GM19025 (cell line): ENCODE measurements at regions not wholly inside any gene's neighbourhood (a gene's known extent, or its start where the extent isn't known, plus 50 kb on each side); places are given as distances from the start of the nearest gene placed in this dataset.
"Not testable (repeated sequence)": the region's sequence is repeated elsewhere in the genome, so short reads cannot be mapped to it uniquely, and the experiment has no call there.

Experiments used
- ATAC-seq: cut with Tn5 transposase; IDR thresholded peaks from one replicate; pipeline ENCODE4 v1.9.1; 2021; ENCODE audit warnings: mild to moderate bottlenecking, low read depth, moderate library complexity; ENCODE audit not compliant: unreplicated experiment

DNA sequence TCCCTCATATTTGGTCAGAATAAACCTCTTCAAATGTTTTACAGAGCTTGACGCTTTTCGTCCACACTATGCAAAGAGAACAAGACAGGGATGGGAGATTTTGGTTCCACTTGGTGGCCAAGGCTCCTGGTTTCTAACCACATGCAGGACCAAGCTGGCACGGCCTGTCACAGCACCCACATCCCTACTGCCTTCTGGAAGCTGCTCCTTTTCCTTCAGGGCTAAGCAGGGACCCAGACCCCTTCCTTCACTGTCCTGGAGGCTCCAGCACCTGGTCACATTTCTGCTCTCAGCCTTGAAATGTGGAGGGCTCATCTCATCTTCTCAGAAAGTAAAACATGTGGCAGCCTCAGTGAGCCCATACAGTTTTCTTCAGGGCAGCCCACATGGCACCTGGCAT, 50.4 kb upstream of the ARHGEF7 start:
- ATAC-seq = no peak

DNA sequence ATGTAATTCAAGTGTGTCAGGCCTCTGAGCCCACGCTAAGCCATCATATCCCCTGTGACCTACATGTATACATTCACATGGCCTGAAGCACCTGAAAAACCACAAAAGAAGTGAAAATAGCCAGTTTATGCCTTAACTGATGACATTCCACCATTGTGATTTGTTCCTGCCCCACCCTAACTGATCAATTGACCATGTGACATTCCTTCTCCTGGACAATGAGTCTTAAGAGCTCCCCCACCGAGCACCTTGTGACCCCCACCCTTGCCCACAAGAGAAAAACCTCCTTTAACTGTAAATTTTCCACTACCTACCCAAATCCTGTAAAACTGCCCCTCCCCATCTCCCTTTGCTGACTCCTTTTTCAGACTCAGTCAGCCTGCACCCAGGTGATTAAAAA, 52.1 kb upstream of the ARHGEF7 start:
- ATAC-seq = no peak

DNA sequence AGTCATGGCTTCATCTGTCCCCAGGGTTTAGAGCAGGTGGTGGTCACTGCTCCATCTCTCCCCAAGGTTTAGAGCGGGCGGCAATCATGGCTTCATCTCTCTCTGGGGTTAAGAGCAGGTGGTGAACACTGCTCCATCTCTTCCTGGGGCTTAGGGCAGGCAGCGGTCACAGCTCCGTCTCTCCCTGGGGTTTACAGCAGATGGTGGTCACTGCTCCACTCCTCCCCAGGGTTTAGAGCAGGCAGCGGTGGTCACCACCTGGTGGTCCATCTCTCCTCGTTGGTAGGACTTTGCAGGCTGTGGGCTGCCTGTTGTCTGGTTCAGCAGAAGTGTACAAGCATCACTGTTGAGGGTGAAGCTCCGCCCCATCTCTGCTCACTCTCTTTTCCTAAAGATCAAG, 52.8 kb upstream of the ARHGEF7 start:
- ATAC-seq = no peak

DNA sequence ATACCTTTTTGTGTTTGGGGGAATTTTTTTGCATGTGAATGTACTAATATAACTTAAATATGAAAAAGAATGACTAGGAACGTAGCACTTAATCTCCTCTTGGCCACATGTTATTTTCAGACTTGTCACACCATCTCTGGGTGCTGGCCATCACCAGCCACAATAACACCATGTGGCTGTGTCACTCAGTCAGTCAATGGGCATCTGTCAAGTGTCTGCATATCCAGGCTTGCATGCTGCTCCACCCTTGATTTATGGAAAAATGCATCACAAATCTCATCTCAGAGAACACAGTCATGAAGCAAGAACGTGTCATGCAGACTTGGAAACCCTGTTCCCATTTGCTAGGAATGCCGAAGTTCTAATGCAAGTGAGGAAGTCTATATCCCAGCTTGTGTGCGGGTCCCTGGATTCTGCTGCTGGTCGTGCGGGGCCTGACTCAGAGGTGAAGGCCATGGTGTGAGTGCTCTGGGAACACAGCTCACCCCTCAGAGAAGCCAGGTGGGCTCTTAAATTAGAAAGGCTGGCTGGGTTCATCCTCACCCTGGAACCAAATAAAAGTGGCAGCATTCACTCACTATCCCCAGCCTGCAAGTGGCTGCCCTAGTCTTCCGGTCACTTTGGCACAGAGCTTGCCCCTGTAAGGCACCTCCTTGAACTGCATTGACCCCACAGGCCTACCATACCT, 53.6 kb upstream of the ARHGEF7 start:
- no peak for ATAC-seq

DNA sequence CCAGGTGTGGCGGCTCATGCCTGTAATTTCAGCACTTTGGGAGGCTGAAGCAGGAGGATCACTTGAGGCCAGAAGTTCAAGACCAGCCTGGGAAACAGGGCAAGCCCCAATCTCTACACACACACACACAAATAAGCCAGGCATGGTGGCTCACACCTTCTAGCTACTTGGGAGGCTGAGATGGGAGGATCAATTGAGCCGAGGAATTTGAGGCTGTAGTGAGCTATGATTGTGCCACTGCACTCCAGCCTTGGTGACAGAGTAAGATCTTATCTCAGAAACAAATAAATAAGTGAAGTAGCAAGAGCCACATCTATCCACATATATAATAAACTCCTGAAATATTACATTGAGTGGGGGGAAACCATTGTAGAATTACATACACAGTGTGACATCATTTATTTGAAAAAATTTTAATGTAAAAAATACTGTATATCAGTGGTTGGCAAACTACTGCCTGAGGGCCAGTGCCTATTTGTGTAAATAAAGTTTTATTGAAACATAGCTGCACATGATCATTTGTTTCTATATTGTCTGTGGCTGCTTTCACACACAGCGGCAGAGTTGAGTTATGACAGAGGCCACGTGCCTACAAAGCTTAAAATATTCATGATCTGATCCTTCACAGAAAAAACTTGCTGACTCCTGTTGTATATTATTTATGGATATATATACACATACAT, 54.7 kb upstream of the ARHGEF7 start:
- no peak for ATAC-seq

DNA sequence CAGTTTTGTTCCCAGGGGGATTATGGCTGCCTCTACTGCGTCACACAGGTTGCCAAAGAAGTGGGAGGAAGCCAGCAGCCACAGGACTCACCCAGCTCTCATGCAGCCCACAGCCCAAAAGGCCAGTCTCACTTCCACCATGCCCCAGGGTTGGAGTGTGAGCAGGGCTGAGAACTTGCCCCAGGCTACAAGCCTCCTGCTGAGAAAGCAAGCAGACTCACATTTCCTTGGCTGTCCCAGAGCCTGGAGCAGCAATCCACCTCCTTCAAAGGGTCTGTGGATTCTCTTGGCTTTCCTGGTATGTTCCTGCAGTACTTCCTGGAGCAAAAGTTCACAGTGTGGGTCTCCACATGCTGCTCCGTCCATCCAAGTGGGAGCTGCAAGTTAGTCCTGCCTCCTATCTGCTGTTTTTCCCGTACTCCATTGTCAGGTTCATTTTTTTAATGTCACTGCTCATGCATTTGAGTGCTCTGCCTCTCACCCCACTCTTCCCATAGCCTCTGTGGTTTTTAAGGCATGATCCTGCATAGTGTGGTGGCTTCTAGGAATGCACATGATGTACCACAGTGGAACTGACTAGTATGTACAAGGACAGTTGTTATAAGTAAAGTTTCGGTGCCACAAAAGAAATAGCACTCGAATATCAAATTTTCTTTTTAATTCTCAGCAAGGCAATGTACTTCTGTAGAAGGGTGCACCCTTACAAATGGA, 56.2 kb upstream of the ARHGEF7 start:
- ATAC-seq = no peak

DNA sequence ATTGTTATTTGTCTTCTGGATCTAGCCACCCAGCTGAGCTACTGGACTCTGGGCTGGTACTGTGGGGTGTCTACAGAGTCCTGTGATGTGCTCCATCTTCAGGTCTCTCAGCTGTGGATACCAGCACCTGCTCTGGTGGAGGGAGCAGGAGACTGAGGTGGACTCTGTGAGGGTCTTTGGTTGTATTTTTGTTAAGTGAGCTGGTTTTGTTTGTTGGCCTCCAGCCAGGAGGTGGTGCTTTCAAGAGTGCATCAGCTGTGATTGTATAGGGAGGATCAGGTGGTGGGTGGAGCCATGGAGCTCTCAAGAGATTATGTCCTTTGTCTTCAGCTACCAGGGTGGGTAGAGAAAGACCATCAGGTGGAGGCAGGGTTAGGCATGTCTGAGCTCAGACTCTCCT, 56.8 kb upstream of the ARHGEF7 start:
- ATAC-seq = not testable (repeated sequence)

DNA sequence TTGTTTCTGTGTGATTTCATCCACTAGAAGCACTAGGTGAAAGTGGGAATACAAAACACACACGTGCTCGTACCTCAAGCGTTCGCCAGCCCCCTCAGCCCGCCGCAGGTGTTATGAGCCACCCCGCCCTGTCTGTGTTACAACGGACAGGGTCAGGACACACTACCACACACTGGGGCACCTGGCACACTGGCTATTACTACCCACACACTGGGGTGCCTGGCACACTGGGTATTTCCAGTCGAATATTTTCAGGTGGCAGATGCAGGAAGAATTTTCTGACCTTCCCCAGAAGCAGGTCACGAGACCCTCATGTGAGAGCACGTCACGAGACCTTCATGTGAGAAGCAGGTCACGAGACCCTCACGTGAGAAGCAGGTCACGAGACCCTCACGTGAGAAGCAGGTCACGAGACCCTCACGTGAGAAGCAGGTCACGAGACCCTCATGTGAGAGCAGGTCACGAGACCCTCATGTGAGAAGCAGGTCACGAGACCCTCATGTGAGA, 63.3 kb upstream of the ARHGEF7 start:
- not testable (repeated sequence) for ATAC-seq

DNA sequence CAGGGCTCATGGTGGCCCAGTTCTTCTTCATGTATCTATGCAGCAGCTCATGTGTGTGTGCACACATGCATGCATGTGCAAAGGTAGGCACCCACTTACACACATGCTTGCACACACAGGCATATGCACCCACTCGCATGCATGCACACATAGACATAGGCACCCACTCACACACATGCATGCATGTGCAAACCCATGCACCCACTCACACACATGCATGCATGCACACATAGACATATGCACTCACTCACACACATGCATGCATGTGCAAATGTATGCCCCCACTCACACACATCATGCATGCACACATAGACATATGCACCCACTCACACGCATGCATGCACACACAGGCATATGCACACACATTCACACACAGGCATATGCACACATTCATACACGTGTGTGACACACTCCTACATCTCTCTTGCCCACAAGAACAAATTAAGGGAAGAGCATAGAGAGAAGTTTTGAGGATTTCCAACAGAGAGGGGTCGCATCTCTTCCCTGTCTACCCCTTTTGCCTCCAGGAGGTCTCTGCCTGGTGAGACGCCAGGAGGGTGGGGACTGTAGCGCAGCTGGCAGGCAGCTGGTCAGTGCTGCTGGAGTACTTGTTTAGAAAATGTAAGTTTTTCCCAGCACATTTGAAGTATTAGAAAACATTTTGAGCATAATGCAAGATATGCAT, 63.9 kb upstream of the ARHGEF7 start:
- no peak for ATAC-seq

DNA sequence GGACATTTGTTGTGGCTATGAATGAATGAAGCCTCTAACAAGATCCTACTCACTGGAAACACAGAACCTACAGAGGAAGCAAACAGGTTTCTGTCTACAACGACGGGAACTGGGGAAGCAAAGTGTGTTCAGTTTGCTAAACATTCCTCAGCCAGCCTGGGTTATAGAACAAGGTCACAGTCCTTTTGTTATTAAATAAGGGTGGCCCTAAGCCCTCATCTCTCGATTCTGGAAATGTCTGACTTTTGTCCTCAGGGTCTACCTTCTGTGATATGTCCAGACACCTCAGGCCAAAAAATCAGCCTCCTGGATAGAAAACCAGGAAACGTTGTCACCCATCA, 64.6 kb upstream of the ARHGEF7 start:
- no peak for ATAC-seq

DNA sequence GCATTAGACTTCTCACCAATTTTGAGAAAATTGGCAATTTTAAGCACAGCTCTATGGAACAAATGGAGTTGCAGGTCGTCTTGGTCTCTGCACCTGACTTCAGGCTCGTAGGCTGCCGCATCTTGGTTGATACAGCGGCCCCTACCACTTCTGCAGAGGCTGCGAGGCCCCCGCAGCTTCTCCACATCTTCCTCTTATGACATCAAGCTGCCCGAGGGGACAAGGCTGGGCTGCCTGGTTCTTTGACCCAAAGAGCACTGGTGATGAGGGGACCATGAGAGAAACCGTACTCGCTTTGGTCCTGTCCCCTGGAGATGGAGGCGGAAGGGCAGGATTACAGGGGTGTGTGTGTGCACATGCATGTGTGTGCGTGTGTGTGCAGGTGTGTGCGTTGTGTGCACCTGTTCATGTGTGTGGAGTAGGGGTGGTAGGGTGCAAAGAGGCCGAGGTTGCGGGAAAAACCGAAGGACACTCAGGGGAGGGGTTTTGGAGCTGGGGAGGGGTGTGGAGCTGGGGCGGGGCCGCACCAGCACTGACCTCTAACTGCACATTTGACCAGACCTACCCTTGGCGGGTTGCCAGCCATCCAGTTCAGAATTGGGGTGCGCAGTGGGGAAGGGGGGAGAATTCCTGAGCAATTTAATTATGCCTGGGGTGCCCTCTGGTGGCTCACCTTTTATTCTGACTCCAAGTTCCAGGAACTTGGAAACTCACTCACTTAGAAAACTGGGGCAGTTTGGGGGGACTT, 65.1 kb upstream of the ARHGEF7 start:
- ATAC-seq = no peak

DNA sequence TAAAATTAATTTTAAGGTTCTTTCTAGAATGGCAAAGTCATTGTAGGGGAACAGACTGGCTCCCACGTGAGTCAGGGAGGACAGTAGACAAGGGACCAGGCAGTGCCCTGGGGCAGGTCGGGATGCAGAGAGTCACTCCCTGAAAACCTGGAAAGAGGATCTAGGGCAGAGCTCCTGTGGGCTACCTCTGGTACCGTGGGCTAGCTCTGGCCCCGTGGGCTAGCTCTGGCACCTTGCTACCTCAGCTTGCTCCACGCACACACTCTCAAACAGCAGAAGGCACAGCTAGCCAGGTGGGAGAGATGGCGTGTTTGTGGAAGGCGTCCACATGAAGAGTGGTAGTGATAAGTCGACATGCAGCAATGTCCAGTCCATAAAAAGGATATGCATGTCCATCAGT, 66.7 kb upstream of the ARHGEF7 start:
- ATAC-seq = no peak

DNA sequence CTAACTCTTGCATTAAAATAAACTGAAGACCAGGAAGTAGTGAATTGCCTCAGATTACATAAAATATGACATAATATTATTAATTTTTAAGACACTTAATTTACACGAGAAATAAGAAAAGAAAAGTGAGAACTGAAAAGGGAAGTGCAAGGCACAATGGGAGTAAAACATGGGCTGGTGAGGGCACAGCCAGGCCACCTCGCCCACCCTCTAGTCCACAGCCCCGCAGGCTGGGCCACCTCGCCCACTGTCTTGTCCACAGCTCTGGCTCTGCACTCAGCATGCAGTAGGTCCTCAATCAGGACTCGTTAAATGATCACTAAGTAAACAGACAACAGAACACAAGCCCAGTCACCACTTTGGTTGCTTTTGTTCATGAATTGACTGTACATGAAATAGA, 67.8 kb upstream of the ARHGEF7 start:
- ATAC-seq = no peak

DNA sequence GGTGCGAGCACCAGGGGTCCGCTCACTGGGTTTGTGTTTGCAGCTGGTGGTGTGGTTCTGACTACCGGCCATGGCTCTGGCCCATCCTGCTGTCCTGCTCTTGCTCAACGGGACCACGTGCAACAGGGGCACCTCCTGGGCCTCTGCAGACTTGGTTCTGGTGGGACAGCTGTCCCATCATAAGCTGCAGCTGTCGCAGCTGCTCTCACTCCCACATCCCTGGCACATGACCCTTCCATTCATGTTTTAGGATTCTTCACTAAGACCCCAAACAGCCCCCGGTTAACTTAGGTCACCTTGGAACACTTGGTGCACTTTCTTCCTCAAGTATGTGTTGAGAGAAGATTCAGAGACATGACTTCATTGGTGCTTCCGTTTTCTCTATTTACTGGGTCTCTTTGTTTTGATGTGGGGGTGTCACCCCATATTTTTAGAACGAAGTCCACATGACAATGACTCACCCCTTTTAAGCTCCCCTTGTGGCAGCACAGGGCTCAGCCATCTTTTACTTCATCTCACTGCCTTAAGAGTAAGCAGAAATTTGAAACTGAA, 68.4 kb upstream of the ARHGEF7 start:
- peak; percentile 48 for ATAC-seq

DNA sequence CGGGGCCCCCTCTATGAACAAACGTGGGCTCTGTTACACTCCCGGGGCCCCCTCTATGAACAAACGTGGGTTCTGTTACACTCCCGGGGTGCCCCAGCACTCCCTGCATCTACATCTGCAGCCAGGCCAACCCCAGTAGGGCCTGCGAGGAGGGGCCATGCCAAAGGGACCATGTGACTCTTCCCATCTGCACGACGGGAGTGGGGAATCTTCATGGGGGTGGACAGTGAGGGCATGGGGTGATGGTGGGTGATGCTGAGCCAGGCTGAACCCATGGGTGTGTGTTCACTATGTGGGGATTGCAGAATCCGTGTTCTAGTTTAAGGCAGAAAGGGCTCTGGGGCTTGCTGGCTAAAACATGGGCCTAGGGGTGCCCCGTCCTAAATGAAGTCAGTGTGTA, 69.9 kb upstream of the ARHGEF7 start:
- no peak for ATAC-seq

DNA sequence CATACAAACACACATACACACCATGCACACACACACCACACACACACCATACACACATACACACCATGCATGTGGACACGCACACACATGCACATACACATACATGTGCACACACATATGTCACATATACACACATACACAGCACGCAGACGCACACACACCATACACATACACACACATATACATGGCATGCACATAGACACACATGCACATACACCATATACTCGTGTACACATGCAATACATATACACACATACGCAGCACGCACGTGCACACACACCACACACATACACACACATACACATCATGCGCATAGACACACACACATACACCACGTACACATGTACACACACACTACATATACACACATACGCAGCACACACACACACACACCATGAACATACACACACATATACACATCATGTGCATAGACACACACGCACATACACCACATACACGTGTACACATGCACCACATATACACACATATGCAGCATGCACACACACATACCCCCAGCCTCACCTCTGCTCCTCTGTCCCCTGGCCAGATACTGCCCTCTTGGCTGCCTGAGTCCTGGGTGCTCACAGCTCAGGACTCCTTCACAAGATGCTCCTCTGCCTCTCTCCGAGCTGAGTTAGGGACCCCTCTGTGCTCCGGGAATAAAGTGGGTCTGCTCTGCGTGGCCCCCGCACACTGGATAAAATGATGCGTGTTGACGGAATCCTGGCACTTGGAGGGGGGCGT, 70.9 kb upstream of the ARHGEF7 start:
- ATAC-seq = no peak

DNA sequence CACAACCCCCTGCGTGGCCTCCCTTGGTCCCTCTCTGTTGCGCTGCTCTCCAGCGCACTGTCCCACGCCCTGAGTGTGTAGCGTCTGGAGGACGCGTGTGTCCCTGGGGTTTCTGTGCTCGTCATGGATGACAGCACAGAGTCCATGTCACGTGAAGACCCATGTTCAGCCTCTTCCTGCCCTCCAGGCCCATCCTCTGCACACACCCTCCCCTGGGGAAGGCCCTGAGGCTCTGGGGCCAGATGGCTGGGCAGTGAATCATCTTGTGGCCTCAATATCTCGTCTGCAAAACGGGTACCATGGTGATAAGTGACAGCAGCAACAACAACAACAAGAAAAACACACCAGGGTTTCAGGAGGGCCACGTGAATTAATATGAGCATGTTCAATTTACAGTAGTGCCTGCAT, 71.5 kb upstream of the ARHGEF7 start:
- no peak for ATAC-seq

DNA sequence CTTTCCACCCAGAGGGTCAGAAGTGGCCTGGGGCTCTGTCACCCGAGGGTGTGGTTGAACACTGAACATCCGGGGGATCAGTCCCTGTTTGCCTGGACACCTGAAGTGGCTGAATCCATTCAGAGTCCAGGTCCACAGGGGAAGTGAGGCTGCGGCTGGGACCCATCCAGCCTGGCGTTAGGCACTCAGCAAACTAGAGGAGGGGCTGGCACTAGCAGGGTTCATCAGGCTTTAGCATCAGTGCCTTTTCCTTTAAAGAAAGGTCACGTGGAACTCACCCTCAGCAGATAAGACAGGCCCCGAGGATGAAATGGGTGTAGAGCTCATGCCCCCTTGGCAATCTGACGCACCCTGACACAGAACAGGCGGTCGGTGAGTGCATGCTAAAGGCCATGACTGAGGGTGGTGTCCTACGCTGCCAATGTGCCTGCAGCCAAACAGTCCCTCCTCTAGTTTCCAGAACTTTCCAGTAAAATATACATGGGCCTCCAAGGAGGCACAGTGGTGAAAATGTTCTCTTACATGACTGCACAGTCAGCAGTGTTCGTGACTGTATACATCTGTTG, 72.4 kb upstream of the ARHGEF7 start:
- no peak for ATAC-seq

DNA sequence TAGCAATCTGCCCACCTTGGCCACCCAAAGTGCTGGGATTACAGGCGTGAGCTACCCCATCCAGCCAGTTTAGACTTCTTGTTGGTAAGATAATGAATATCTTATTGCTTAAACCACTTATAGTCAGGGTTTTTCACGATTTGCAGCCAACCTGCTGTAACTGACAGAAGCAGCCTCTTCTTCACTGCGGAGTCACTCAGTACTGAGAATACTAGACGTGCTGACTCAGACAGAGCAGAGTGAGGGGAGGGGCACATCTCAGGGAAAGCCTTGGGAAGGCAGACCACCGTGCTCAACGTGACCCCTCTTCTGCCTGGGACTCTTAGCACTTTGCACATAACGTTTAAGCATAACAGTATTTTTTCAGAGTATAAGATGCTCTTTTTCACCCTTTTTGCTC, 74.3 kb upstream of the ARHGEF7 start:
- no peak for ATAC-seq
